ENCODE measurements at regions not wholly inside any gene's neighbourhood (a gene's known extent, or its start where the extent isn't known, plus 50 kb on each side); places are given as distances from the start of the nearest gene placed in this dataset.

DNA sequence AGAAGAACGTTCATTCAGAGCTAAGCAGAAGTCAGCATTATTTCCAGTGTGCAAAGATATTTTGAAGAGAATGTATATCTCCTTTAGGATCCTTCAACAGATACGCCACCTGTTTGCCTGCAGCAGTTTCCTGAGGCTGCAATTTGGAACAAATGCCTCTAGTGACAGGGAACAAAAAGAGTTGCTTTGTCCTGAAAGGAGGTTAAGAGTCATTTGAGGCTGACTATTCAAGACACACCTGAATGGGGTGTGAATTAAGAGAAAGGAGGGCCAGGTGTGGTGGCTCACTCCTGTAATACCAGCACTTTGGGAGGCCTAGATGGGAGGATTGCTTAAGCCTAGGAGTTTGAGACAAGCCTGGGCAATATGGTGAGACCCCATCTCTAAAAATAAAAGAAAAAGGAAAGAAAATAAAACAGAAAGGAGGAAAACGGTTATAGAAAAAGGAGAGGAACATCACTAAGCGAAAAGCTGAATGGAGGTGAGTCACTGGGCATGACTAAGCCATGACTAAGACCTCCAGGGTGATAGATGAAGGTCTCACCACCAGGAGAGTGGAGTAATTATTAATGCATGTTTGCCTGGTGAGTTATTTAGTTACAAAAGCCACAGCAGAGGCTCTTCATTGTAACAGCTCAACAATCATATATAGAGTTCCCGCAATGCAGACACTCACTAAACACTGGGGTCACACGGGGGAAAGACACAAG lies 255.2 kb upstream of the TNC start:
- no peak for DNase-seq

DNA sequence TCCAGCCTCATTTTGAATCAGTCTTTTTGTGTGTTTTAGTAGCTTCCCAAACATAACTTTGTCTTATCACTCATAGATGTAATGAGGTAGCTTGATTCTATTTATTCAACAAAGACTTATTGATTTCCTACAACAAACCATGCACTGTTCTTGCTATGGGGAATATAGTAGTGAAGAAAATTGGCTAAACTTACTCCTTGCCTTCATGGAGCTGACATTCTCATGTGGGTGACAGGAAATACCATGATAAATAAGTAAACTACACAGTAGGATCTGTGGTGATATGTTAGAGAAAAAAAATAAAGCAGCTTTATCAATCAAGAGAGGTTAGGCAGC lies 255.7 kb upstream of the TNC start:
- no peak for DNase-seq

DNA sequence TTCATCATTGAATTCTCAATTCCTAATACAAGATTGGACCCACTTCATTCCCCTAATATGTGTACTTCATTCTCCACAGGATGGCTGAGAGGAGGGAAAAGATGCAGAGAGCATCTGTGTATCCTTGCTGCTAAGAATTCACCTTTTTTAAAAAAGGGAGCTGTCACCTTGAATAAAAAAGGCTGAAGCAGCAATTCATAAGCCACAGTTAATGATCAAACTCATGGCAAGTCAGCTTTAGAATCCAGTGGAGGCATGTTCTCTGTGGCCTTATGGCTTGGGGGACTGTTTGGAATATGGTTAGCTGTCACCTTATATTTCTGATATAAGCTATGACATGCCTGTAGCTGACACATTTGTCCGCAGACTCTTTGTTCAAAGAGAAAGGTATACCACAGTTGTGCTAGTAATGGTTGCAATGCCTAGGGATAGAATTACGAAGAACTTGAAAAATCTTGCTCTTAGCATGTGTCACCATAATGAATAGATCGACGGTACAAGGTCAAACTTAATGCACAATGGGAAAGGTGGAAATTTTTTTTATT lies 256.8 kb upstream of the TNC start:
- DNase-seq = no peak

DNA sequence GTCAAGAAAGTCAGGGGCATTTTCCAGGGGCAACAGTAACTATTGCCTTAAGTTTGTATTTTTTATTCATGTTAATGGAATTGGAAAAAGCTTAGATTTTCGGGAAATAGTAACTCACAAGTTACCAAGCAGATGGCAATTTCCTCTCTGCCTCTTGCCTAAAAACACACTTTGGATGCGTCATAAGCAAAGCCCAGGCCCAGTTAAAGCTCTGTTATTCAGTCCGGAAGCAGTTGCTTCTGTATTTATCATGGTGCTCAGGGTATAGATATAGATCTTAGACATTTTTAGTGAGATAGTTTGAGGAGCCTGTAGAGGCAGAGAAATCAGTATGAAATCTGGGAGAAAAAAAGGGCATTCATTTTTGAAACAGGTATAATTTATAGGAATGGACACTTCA lies 260.3 kb upstream of the TNC start:
- DNase-seq = no peak

DNA sequence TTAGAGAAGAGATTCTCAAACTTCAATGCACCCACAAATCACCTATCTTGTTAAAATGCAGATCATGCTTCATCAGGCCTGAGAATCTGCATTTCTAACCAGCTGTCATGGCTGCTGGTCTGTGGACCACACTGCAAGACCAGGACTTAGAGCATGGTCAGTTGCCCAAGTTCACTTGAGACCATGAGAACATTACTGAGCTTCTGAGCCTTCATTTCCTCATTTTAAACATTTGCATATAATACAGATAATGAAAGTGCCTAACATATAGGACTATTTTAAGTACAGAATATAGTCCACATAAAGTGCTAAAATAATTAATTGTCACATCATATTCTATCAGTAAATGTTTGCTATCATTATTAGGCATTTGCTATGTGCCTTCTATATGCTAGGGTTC lies 260.8 kb upstream of the TNC start:
- no peak for DNase-seq

DNA sequence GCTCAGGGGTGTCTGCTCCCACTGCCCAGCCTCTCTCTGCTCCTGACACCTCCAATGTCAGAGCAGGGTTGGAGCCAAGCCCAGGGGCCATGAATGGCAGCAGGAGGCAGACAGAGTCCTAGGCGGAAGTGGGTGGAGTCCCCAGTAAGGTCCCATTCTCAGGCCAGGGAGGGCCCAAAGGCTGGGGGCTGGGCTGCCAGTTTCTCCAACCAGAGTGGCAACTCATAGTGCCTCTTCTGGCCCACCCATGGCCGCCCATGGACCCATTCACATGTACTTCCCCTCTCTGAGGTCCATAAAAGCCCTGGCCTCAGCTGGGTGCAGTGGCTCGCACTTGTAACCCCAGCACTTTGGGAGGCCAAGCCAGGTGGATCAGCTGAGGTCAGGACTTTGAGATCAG lies 261.8 kb upstream of the TNC start:
- no peak for DNase-seq

DNA sequence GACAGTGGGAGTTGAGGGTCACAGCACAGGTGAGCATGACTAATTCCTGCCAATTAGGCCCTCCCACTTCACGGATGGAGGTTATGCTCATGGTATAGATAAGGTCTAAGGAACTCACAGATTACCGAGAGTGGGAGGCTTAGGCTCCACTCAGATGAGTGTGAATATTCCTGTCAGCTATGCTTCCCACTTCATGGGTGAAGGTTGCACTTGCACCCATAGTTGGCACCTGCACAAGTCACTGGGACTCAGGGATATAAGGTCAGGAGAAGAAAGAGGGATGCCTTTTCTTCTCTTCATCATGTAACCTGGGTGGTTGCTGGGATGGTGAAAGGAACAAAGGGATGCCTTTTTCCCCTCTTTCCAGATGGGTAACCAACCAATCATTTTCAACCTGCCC lies 264.9 kb upstream of the TNC start:
- DNase-seq = no peak

DNA sequence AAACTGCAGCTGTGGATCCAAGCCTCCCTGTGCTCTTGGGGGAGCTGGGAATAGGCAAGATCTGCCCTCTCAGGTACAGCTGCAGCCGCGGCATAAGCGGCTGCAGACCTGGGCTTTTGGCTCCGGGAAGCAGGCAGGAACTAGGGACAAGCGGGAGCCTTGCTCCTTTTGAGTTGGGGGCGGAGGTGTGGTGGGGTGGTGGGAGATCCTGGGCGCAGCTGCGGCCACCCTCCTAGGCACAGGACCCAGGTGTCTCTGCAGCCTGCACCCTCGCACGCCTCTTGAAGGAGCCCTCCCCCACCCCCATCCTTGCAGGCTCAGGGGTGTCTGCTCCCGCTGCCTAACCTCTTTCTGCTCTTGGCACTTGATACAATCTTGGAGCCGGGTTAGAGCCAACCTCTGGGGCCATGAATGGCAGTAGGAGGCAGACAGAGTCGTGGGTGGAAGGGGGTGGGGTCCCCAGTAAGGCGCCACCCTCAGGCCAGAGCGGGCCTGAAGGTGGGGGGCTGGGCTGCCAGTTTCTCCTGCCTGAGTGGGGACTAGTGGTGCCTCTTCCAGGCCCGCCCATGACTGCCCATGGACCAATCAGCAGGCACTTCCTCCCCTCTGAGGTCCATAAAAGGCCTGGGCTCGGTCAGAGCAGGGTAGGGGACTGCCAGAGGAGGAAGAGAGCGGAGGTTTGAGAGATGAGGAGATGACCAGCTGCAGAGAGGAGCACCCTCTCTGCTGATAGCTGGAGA lies 267.6 kb upstream of the TNC start:
- no peak for DNase-seq

DNA sequence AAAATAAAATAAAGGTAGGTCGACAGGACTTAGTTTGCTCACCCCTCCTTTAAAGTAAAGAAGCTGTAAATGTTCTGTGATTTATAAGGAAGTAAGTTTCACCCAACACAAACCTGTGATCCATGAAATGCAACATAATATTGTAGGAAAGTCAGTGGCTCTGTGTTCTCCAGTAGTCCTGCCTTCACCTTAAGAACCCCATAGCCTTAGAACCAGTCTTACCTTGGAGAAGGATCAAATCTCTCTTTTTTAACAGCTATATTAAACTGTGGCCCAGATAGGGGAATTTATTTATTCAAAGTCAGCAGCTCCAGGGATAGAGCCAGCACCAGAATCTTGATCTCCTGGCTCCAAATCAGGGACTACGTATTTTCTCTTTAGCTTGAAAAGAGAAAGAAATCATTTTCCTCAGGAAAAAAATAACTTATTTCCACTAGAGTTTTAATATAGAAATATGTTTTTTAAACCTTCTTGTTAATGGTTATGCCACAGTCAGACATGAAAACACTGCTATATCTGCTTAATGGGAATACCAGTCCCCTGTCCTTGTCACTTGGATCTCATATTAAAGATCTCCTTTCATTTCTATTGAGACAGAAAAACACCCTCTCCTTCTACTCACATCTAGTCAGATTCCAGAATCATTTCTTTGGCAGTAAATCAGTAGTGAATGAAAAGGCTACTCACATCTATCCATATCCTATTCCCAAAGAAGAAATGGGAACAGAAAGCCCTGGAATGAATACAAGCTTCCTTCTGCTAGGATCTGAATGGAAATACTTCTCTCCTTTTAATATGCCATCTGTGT lies 269.2 kb upstream of the TNC start:
- DNase-seq = no peak

DNA sequence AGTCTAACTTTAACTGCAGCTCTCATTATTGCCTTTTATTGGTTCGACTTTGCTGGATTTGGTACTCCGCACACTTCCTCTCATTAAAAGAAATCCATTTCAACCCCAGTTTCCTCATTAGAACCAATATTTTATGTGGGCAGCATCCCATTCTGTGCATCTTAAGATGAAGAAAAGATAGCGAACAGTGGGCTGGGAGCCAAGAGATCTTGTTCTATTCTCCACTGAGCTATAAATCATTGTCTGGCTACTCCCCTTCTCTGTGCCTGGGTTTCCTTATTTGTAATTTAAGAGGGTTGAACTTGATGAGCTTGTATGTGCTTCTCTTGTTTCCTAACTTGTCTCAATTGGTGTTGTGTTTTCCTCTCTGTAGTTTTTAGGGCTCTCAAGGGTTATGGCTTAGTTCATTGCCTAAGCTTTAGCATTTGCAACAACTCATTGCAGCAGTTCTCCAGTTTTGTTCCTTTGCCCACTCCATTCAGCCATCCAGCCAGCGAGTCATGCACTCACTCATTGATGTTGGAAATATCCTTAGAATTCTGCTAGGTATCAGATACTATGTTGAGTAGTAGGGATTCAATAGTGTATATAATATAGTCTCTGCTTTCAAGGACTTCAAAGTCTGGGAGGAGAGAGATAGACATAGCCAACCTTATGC lies 273.3 kb upstream of the TNC start:
- DNase-seq = no peak

DNA sequence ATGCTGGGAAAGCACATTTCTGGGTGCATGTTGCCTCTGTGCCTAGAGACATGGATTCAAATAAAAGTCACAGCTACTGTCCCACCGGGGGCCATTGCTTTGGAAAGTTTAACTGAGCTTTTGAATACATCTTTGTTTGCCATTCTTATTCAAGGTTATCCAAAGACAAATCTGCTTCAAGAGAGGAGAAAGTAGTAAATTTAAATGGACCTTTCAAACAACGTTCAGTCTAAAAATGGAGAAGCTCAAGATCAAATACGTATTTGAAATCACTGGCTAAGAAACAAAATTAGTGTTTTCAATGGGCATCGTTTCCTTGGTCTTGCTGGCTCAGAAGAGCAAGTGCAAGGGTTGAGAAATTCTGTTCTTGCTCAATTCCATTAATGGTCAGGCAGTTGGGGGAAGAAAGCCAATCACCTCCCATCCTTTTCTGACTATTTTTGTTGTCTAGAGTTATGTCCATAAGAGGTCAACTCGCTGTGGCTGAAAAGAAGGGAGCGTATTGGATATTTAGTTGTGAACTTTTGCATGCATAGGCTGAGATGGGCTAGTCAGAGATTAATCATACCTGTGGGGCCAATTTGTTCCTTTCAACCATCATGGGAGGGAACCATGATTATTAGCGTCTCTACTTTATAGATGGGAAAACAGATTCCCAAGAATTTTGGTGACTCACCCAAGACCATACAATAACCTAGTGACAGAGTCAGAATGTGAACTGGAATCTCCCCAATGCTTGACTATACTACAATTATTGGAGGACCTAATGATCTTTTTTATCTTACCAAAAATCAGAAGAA lies 276.2 kb upstream of the TNC start:
- DNase-seq = no peak

DNA sequence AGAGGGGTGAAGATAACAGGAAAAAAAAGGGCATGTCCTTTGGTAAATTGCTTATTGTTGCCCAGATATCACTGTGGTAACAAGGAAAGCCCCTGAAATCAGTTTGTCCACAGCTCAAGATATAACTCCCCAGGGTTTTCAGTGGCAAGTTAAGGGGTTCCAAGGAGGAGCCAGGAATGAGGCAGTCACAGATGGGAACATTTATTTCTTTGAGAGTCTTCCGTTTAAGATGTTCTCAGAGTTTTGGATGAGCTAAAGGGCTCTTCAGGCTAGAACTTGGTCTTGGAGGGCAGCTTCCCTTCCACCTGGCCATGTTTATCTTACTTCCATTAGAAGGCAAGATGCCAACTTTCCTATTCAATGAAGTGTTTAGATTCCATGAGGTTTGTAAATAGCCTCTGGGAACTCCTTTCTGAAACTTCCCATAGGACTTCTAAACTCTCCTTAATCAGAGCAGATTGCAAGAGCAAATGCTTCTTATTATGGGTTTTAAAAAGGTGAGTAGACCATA lies 277.6 kb upstream of the TNC start:
- no peak for DNase-seq

DNA sequence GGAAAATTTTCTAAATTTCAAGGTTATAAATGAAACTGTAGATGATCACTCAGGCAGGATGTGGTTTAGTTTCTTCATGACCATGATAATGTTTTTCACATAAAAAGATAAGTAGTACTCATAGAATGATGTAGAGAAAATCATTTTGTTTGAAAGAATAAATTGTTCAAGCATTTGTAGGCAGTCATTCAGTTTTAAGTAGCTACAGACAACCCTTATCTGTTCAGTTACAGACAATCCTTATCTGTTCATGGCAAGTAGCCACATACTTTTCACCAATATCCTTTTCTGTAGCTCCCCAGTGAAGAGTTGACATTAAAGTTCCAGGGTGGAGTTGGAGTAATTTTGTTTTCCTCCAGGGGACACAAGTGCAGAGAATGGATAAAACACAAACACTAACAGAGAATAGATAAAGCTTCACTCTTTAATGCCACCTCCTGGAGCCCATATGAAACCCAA lies 278.1 kb upstream of the TNC start:
- DNase-seq = no peak

DNA sequence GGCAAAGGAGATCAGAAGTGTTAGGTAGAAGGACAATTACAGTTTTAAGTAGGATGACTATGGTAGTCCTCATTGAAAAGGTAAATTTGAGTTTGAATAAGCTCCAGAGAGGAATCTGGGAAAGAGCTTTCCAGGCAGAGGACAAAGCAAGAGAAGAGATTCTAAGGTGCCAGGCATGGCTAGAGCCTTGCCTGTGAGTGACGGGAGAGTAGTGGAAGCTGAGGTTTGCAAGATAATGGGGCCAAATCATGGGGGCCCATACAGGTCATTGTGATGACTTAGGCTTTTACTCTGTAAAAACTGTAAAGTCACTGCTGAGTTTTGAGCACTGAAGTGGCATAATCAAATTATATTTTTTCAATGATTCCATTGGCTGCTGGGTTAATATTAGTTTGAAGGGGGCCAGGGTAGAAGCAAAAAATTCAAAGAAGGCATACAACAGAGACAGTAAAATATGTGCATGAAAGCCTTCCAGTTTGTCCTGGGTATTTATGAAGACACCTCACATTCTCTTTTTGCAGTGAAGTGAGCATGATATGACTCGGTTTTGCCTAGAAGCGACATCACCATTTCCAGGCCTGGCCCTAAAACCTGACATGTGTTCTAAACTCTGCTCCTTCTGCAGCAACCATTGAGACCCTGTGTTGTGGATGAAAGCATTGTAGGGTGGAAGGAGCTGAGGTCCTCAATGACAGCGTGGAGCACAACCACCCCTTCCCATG lies 279.8 kb upstream of the TNC start:
- DNase-seq = no peak

DNA sequence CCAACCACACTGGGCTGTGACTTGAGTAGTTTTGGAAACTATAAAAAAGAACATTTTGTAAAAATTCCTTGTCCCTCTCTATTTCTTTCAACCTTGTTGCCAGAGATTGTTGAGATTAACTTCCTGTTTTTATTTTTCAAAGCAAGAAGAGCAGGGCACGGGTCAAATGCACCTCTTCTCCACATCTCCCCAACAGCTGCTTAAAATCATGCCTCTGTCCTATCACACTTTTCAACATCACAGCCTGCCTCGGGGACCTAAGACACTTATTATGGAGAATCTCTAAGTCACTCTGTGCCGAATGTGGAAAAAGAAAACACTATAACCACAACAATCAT lies 280.3 kb upstream of the TNC start:
- no peak for DNase-seq

DNA sequence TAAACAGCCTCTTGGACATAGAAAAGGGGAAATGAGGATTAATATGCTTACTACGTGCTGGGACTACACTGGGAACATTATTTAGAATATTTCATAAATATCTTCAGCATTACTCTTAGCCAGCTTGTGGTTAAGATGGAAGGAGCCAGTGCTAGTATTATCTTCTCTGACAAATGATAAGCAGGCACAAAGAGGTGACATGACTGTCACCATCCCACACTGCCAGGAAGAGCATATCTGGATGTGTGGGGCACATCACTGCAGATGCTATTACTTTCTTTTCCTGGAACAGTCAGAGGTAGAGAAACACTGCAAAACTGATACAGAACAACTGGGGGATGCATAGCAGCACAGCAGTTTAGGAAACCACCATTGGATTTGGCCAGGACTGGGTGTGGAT lies 281.0 kb upstream of the TNC start:
- DNase-seq = no peak

DNA sequence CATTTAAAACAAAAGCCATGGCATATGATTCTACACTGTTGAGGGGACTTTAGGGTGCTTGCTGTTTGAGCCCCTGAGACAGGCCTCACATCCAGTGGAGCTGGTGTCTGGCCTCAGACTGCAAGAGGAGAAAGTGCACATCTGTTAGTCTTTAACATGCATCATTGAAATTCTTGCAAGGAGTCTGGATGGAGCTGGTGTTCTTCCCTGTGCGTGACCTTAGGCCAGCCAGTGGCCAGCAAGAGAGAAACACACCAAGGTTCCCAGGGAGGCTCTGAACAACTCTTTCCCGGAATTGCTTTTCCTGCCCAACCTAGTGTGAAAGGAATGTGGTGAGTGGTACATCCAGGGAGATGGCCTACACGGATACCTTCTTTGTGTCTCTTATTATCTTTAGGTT lies 282.8 kb upstream of the TNC start:
- no peak for DNase-seq

DNA sequence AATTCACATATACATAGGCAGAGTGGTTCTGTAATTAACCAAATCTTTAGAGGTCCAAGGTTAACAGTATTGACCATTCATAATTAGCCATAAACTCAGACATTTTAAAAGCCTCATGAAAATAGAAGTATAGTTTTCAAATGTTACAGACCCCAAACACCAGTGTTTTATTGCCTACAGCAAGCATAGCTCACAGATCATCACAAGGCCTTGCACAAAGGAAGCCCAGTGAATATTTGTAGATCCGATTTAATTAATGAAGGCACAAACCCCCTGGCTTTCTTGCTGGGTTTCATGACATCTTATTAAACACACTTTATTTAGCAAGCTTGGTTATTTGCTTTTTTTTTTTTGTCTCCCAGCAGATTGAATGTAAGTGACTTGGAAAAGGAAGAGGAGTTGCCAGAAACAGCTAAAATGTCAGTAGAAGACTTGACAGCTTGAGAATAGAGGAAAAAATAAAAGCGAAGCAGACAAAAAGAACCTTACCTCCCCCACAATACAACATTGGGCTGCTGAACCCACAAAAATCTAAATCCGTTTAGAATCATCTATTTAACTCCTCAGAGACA lies 283.9 kb upstream of the TNC start:
- DNase-seq = no peak

DNA sequence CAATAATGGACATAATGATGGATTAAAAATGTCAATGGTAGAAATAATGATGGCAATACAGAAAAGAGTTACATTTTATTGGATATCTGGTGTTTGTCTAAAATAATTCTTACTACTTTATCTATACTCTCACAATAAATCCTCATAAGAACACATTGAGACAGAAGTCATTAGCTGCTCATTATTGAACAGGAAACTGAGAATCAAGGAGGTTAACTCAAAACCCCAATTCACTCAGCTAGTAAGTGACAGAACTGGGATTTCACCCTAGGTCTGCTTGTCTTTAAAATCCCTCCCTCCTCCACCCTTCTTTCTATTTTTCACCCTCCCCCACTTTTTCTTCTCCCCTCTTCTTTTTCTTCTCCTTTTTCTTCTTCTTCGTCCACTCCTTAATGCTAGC lies 285.8 kb upstream of the TNC start:
- DNase-seq = no peak

DNA sequence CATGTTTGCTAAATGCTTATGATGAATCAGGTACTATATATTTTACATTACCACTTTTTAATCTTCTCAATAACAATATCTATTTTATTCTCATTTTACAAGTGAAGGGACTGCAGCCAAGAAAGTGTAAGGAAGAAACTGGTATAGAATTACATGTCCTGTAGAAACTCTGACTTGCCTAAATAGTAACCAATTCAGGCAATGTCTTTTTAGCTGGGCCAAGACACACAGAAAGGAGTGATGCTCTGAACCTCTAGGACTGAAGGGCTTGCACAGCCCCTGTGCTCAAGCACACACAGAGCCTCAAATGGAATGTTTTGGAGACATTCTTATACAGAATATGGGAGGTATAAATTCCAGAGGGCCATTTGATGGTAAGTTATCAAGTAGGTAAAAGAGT lies 286.4 kb upstream of the TNC start:
- no peak for DNase-seq

DNA sequence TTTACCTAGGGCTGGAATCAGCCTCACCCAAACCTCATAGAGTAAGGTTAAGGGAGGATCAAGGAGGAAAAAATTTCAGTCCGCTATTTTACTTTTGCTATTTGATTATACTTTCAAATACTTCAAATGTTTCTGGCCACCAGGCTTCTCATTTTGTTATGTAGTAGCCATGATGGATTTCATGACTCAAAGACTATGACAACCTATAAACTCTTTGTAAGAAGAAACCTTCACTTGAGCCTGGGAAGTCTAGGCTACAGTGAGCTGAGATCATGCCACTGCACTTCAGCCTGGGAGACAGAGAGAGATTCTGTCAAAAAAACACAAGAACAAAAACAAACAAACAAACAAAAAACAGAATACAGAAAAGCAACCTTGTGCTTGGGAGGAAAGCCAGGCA lies 293.6 kb upstream of the TNC start:
- no peak for DNase-seq
